IMR-90 (cell line): ENCODE measurements at regions not wholly inside any gene's neighbourhood (a gene's known extent, or its start where the extent isn't known, plus 50 kb on each side); places are given as distances from the start of the nearest gene placed in this dataset.

Source experiments
- ATAC-seq: fragments of 200-7000 bp; cut with Tn5 transposase; 2 replicates; pipeline ENCODE4 v1.9.1; 2020; ENCODE audit warnings: low read depth, mild to moderate bottlenecking, moderate library complexity
- BruUV-seq: library from RNA; stranded (reverse); fragments of 400-500 nt; replicated peaks from 2 replicates; lab custom pipeline; 2021; lab: Mats Ljungman, UMichigan
- CTCF ChIA-PET: fragments of 300-600 bp; formaldehyde crosslinking; extraction: SDS; loops from one replicate; lab custom pipeline; 2021; ENCODE audit warnings: antibody characterized with exemption; lab: Yijun Ruan, JAX
- POLR2A ChIA-PET: fragments of 300-600 bp; sonication (Branson Sonifier 250); formaldehyde crosslinking; loops from one replicate; lab custom pipeline; 2022; ENCODE audit warnings: antibody characterized with exemption; ENCODE audit not compliant: unreplicated experiment; lab: Charles Lee
- DNase-seq: peaks from one replicate; pipeline ENCODE4 v3.0.0; 2013
- H2AFZ ChIP-seq: replicated peaks from 2 replicates; pipeline ENCODE3; 2013; ENCODE audit warnings: low read length, mild to moderate bottlenecking; ENCODE audit not compliant: poor library complexity
- H2AK5ac ChIP-seq: 2 replicates; pipeline ENCODE4 v1.6.1; 2013; ENCODE audit warnings: low read depth, low read length, inconsistent platforms
- H2AK9ac ChIP-seq: replicated peaks from 2 replicates; pipeline ENCODE3; 2013; ENCODE audit warnings: mild to moderate bottlenecking, low read depth, low read length, moderate library complexity; ENCODE audit not compliant: poor library complexity
- H2BK120ac ChIP-seq: 2 replicates; pipeline ENCODE4 v1.6.1; 2013; ENCODE audit warnings: low read depth, low read length, inconsistent platforms
- H2BK15ac ChIP-seq: 3 replicates; pipeline ENCODE4 v1.6.1; 2013; ENCODE audit warnings: low read depth, low read length, inconsistent platforms
- H2BK20ac ChIP-seq: 2 replicates; pipeline ENCODE4 v1.6.1; 2013; ENCODE audit warnings: low read depth, mild to moderate bottlenecking, inconsistent platforms, low read length, moderate library complexity
- H2BK5ac ChIP-seq: 2 replicates; pipeline ENCODE4 v1.6.1; 2013; ENCODE audit warnings: mild to moderate bottlenecking, low read depth, low read length, inconsistent platforms; ENCODE audit not compliant: poor library complexity, severe bottlenecking
- H3K14ac ChIP-seq: replicated peaks from 2 replicates; pipeline ENCODE4 v1.6.1; 2013; ENCODE audit warnings: low read depth, low read length, inconsistent platforms
- H3K18ac ChIP-seq: 2 replicates; pipeline ENCODE4 v1.6.1; 2013; ENCODE audit warnings: low read depth, low read length, control low read depth
- H3K23ac ChIP-seq: 2 replicates; pipeline ENCODE4 v1.6.1; 2013; ENCODE audit warnings: low read depth, low read length, inconsistent platforms
- H3K27ac ChIP-seq: 2 replicates; pipeline ENCODE4 v1.5.1; 2013; ENCODE audit warnings: mild to moderate bottlenecking, control low read depth, low read length; ENCODE audit not compliant: insufficient read depth
- H3K27me3 ChIP-seq: 2 replicates; pipeline ENCODE4 v1.6.1; 2013; ENCODE audit warnings: low read length; ENCODE audit not compliant: control insufficient read depth, insufficient read depth
- H3K36me3 ChIP-seq: 2 replicates; pipeline ENCODE4 v1.6.1; 2013; ENCODE audit warnings: low read length, mixed read lengths; ENCODE audit not compliant: control insufficient read depth, insufficient read depth
- H3K4ac ChIP-seq: 2 replicates; pipeline ENCODE4 v1.6.1; 2013; ENCODE audit warnings: low read depth, low read length, inconsistent platforms
- H3K4me1 ChIP-seq: 2 replicates; pipeline ENCODE4 v1.6.1; 2013; ENCODE audit warnings: low read length, mixed read lengths; ENCODE audit not compliant: control insufficient read depth, insufficient read depth
- H3K4me2 ChIP-seq: 2 replicates; pipeline ENCODE4 v1.6.1; 2013; ENCODE audit warnings: low read depth, mild to moderate bottlenecking, control low read depth, low read length, moderate library complexity
- H3K4me3 ChIP-seq: 2 replicates; pipeline ENCODE4 v1.5.1; 2013; ENCODE audit warnings: low read depth, mild to moderate bottlenecking, control low read depth, low read length, moderate library complexity; ENCODE audit not compliant: insufficient read depth
- H3K56ac ChIP-seq: 2 replicates; pipeline ENCODE4 v1.6.1; 2013; ENCODE audit warnings: low read length, inconsistent platforms; ENCODE audit not compliant: insufficient read depth; ENCODE audit errors: extremely low read depth
- H3K79me1 ChIP-seq, 2 experiments: 2 replicates each; pipeline ENCODE4 v1.6.1; 2013; ENCODE audit warnings: low read length in 2 of 2, inconsistent platforms in 1 of 2, low read depth in 1 of 2
- H3K9ac ChIP-seq: 2 replicates; pipeline ENCODE4 v1.6.1; 2013; ENCODE audit warnings: low read depth, low read length, control low read depth
- H3K9me1 ChIP-seq: 2 replicates; pipeline ENCODE4 v1.6.1; 2013; ENCODE audit warnings: low read length, inconsistent platforms; ENCODE audit not compliant: insufficient read depth
- H3K9me3 ChIP-seq: 2 replicates; pipeline ENCODE4 v1.6.1; 2013; ENCODE audit warnings: low read length; ENCODE audit not compliant: control insufficient read depth, insufficient read depth
- H4K20me1 ChIP-seq: 2 replicates; pipeline ENCODE4 v1.6.1; 2013; ENCODE audit warnings: low read length, inconsistent platforms; ENCODE audit not compliant: insufficient read depth
- H4K5ac ChIP-seq: 2 replicates; pipeline ENCODE4 v1.6.1; 2013; ENCODE audit warnings: mild to moderate bottlenecking, low read depth, low read length, control low read depth
- H4K8ac ChIP-seq, 2 experiments: 2 replicates each; pipeline ENCODE4 v1.6.1; 2013; ENCODE audit warnings: low read depth in 2 of 2, low read length in 2 of 2, control low read depth in 1 of 2, inconsistent platforms in 1 of 2
- H4K91ac ChIP-seq: 2 replicates; pipeline ENCODE4 v1.6.1; 2013; ENCODE audit warnings: low read depth, low read length, inconsistent platforms; ENCODE audit not compliant: insufficient read depth
- CHD1 ChIP-seq: IDR thresholded peaks from 2 replicates; pipeline ENCODE4 v1.6.1; 2012; ENCODE audit warnings: low read depth, low read length, improper control_type of control experiment
- FOS ChIP-seq: fragments of 150-350 bp; IDR thresholded peaks from 2 replicates; pipeline ENCODE4 v1.6.1; 2016; ENCODE audit warnings: low read depth, low read length
- MAFK ChIP-seq: IDR thresholded peaks from 2 replicates; pipeline ENCODE4 v1.6.1; 2012; ENCODE audit warnings: low read depth, low read length, improper control_type of control experiment
- MAZ ChIP-seq: IDR thresholded peaks from 2 replicates; pipeline ENCODE4 v1.6.1; 2012; ENCODE audit warnings: low read depth, mild to moderate bottlenecking, low read length, improper control_type of control experiment, moderate library complexity, borderline replicate concordance
- MXI1 ChIP-seq: IDR thresholded peaks from 2 replicates; pipeline ENCODE4 v1.6.1; 2012; ENCODE audit warnings: low read depth, mild to moderate bottlenecking, low read length, moderate library complexity, borderline replicate concordance
- NFE2L2 ChIP-seq: fragments of 150-350 bp; IDR thresholded peaks from 2 replicates; pipeline ENCODE4 v1.6.1; 2016; ENCODE audit warnings: low read depth, mild to moderate bottlenecking, low read length
- RCOR1 ChIP-seq: IDR thresholded peaks from 2 replicates; pipeline ENCODE4 v1.6.1; 2012; ENCODE audit warnings: mild to moderate bottlenecking, low read length, improper control_type of control experiment; ENCODE audit not compliant: insufficient replicate concordance
- SMC3 ChIP-seq: fragments of 150-350 bp; IDR thresholded peaks from 2 replicates; pipeline ENCODE4 v1.6.1; 2016; ENCODE audit warnings: low read depth, mild to moderate bottlenecking, antibody characterized with exemption, low read length, moderate library complexity
- WGBS, 2 experiments: methylation state at CpG; one replicate each; pipeline versions ENCODE4 v1.1.5 to v1.1.7; 2013; ENCODE audit warnings: missing lambda C conversion rate in 2 of 2; ENCODE audit not compliant: insufficient read length in 1 of 2; ENCODE audit errors: extremely low coverage in 2 of 2; 5-methylcytosine and 5-hydroxymethylcytosine counted together
- dilution Hi-C: fragments of 300-500 bp; cut with HindIII; formaldehyde crosslinking; loops from one replicate; pipeline ENCODE4 v1.14.3; 2018; ENCODE audit warnings: low sequenced_read_pairs; ENCODE audit not compliant: unreplicated experiment
- in situ Hi-C: fragments of 300-500 bp; cut with MboI; formaldehyde crosslinking; loops from 3 replicates; pipeline ENCODE4 v1.14.3; 2019; ENCODE audit warnings: low sequenced_read_pairs, inconsistent platforms, mixed read lengths
- intact Hi-C: fragments of 100-400 bp; cut with micrococcal nuclease; formaldehyde crosslinking; loops from 2 replicates; pipeline ENCODE4 v1.10.0; 2022
- TF ChIP-seq, protein P1 (sequence below): fragments of 150-350 bp; IDR thresholded peaks from 2 replicates; pipeline ENCODE4 v1.6.1; 2016; ENCODE audit warnings: low read depth, mild to moderate bottlenecking, low read length, moderate library complexity, borderline replicate concordance

DNA sequence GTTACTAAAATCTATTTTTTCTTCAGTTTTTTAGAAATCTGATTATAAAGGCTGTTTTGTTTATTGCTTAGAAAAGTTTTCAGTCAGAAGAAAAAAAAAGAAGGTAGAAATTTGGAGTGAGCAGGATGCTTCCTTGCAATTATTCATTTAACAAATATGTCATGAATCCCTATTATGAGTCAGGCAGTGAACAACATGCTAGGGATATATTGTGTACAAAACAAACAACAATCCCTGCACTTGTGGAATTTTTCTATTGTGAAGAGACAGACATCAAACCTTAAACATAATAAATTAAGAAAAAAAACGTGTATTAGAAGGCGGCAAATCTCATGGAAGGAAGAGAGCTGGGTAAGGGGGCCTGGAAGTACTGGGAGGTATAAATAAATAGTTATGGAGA, 664.1 kb upstream of the CAMK1G start:
- Histone ChIP-seq H2BK20ac (no peak overlapping the region), H2AK5ac (no peak overlapping the region), H3K36me3 (no peaks in the 10 kb centered on the region), H4K91ac (no peak overlapping the region), H4K5ac (no peak overlapping the region), H4K8ac (no peak overlapping the region), H3K4me1 (no peaks in the 10 kb centered on the region), H3K18ac (no peak overlapping the region), H3K9me1 (no peaks in the 10 kb centered on the region), H3K4me2 (no peak overlapping the region), H3K4me3 (no peak overlapping the region), H3K27me3 (no peaks in the 10 kb centered on the region), H3K9me3 (peaks cover 9% of the 10 kb centered on the region), H2BK5ac (no peak overlapping the region), H3K27ac (no peak overlapping the region), H2AFZ (no peak overlapping the region), H3K14ac (no peak overlapping the region), H3K56ac (no peak overlapping the region), H2BK120ac (no peak overlapping the region), H2BK15ac (no peak overlapping the region), H2AK9ac (no peak overlapping the region), H3K79me1 (no peaks in the 10 kb centered on the region), H3K23ac (no peak overlapping the region), H3K9ac (no peak overlapping the region), H4K20me1 (no peaks in the 10 kb centered on the region), H3K4ac (no peak overlapping the region)
- ChIA-PET CTCF (no interaction called here), POLR2A (no interaction called here)
- no peak for ATAC-seq
- intact Hi-C loops, result no loop called here
- TF ChIP-seq MAZ (no peak), CHD1 (no peak), MAFK (no peak), RCOR1 (no peak), MXI1 (no peak), SMC3 (no peak), FOS (no peak), NFE2L2 (no peak)
- TF ChIP-seq, protein P1, sequence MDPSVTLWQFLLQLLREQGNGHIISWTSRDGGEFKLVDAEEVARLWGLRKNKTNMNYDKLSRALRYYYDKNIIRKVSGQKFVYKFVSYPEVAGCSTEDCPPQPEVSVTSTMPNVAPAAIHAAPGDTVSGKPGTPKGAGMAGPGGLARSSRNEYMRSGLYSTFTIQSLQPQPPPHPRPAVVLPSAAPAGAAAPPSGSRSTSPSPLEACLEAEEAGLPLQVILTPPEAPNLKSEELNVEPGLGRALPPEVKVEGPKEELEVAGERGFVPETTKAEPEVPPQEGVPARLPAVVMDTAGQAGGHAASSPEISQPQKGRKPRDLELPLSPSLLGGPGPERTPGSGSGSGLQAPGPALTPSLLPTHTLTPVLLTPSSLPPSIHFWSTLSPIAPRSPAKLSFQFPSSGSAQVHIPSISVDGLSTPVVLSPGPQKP, result no peak
- WGBS, 2 experiments, result no CpG with 5 or more reads among the region's 2 CpGs
- in situ Hi-C loops, result no loop called here
- no TSS peak for BruUV-seq
- dilution Hi-C loops, result no loop called here
- no peak for DNase-seq
